ENCODE measurements at regions not wholly inside any gene's neighbourhood (a gene's known extent, or its start where the extent isn't known, plus 50 kb on each side); places are given as distances from the start of the nearest gene placed in this dataset.

DNA sequence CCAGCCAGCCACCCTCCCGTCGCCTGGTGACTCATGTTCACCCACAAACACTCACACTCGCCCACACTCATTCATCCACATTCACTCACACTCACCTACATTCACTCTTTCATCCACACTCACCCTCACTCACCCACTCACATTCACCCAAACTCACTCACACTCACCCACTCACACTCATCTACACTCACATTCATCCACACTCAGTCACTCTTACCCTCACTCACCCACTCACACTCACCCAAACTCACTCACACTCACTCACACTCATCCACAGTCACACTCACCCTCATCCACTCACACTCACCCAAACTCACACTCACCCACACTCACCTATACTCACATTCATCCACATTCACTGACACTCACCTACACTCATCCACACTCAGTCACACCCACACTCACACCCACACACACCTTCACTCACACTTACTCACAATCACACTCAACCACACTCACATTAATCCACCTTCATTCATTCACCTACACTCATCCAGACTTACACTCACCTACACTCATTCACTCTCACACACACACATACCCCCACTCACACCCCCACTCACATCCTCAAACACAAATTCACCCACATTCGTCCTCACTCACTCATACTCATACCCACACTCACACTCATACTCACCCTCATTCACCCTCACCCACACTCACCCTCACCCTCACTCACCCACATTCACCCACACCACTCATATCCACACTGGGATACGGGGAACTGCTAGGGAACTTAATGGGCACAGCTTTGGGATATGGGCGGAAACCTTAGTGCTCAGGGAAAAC is 2221.6 kb upstream of the AGA start:
- intact Hi-C loops (cut with micrococcal nuclease), result no loop called here
- H3K4me1 ChIP-seq (ENCODE audit: control insufficient read depth in 1 of 2, insufficient read depth in 2 of 2, low read length in 2 of 2), result no peaks in the 10 kb centered on the region
- H3K4me2 ChIP-seq (ENCODE audit: low read length), result no peak overlapping the region
- H3K9me3 ChIP-seq (ENCODE audit: control insufficient read depth in 1 of 2, insufficient read depth in 1 of 2, low read depth in 1 of 2, low read length in 2 of 2), result no peaks in the 10 kb centered on the region
- H4K20me1 ChIP-seq (ENCODE audit: insufficient read depth), result no peaks in the 10 kb centered on the region
- TF ChIP-seq EZH2phosphoT487 (IDR thresholded peaks at IDR 0.05; ENCODE audit: borderline replicate concordance), result no peak
- TF ChIP-seq ZFX (IDR thresholded peaks at IDR 0.05), result no peak
- TF ChIP-seq JUND (IDR thresholded peaks at IDR 0.05), result no peak
- TF ChIP-seq POLR2AphosphoS5 (IDR thresholded peaks at IDR 0.05; ENCODE audit: low read depth, low read length), result no peak
- TF ChIP-seq, protein P1, sequence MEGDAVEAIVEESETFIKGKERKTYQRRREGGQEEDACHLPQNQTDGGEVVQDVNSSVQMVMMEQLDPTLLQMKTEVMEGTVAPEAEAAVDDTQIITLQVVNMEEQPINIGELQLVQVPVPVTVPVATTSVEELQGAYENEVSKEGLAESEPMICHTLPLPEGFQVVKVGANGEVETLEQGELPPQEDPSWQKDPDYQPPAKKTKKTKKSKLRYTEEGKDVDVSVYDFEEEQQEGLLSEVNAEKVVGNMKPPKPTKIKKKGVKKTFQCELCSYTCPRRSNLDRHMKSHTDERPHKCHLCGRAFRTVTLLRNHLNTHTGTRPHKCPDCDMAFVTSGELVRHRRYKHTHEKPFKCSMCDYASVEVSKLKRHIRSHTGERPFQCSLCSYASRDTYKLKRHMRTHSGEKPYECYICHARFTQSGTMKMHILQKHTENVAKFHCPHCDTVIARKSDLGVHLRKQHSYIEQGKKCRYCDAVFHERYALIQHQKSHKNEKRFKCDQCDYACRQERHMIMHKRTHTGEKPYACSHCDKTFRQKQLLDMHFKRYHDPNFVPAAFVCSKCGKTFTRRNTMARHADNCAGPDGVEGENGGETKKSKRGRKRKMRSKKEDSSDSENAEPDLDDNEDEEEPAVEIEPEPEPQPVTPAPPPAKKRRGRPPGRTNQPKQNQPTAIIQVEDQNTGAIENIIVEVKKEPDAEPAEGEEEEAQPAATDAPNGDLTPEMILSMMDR (IDR thresholded peaks at IDR 0.05 in 2 of 3, conservative IDR thresholded peaks at IDR 0.05 in 1 of 3; ENCODE audit: borderline replicate concordance in 1 of 3, insufficient read depth in 1 of 3, low read depth in 2 of 3, low read length in 2 of 3), result no peak
- no peak for TF ChIP-seq ZNF274 (IDR thresholded peaks at IDR 0.05; ENCODE audit: low read depth, low read length)
- H3K27ac ChIP-seq (ENCODE audit: low read depth, low read length), result no peak overlapping the region
- ChIA-PET RAD21 (ENCODE audit: low non-redundant PET in 1 of 2, low total read pairs in 2 of 2, uncharacterized antibody in 2 of 2, unreplicated experiment in 2 of 2) (no interaction called here), CTCF (no interaction called here), POLR2A (no interaction called here)
- H3K9me2 ChIP-seq (ENCODE audit: insufficient read depth), result no peaks in the 10 kb centered on the region
- no peaks in the 10 kb centered on the region for H3K79me2 ChIP-seq (ENCODE audit: insufficient read depth, low read length)
- H3K27me3 ChIP-seq (ENCODE audit: insufficient read depth, low read length), result no peaks in the 10 kb centered on the region
- no TSS peak for BruUV-seq (replicated peaks)
- H2AFZ ChIP-seq (ENCODE audit: low read depth, low read length, poor library complexity, severe bottlenecking), result no peak overlapping the region
- no peak overlapping the region for H3K4me3 ChIP-seq (replicated peaks in 1 of 2; ENCODE audit: low read depth in 1 of 2, low read length in 2 of 2)
- H3K36me3 ChIP-seq (ENCODE audit: control insufficient read depth in 1 of 2, insufficient read depth in 2 of 2, low read length in 2 of 2), result no peaks in the 10 kb centered on the region
- ATAC-seq, result no peak
- DNase-seq (ENCODE audit: low read depth, low spot score), result no peak
- H3K9ac ChIP-seq (ENCODE audit: low read length), result no peak overlapping the region

DNA sequence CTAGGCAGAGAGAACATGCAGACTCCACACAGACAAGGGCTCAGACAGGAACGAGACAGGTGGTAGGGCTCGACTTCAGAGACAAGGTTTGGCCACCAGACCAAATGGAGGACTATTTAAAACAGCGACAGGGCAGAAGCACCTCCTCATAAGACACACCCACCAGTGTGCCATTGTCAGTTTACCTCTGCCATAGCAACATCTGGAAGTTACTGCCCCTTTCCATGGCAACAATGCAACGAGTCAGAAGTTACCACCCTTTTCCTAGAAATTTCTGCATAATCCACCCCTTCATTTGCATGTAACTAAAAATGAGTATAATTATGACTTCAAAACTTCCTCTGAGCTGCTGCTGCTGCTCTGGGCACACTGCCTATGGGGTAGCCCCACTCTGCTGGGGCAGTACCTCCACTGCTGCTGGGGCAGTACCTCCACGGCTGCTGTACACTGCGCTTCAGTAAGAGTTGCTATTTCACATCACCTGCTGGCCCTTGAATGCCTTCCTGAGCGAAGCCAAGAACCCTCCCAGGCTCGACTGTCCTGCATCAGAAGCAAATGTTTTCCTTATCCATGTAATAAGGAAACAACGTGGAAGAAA is 2222.3 kb upstream of the AGA start:
- ChIA-PET POLR2A (no interaction called here), CTCF (no interaction called here), RAD21 (ENCODE audit: low non-redundant PET in 1 of 2, low total read pairs in 2 of 2, uncharacterized antibody in 2 of 2, unreplicated experiment in 2 of 2) (no interaction called here)
- intact Hi-C loops (cut with micrococcal nuclease), result no loop called here
- no peak overlapping the region for H2AFZ ChIP-seq (ENCODE audit: low read depth, low read length, poor library complexity, severe bottlenecking)
- ATAC-seq (no peak), DNase-seq (ENCODE audit: low read depth, low spot score) (no peak)
- no peaks in the 10 kb centered on the region for H3K79me2 ChIP-seq (ENCODE audit: insufficient read depth, low read length)
- H3K9me3 ChIP-seq (ENCODE audit: control insufficient read depth in 1 of 2, insufficient read depth in 1 of 2, low read depth in 1 of 2, low read length in 2 of 2), result no peaks in the 10 kb centered on the region
- no peak overlapping the region for H3K9ac ChIP-seq (ENCODE audit: low read length)
- H3K36me3 ChIP-seq (ENCODE audit: control insufficient read depth in 1 of 2, insufficient read depth in 2 of 2, low read length in 2 of 2), result no peaks in the 10 kb centered on the region
- no peaks in the 10 kb centered on the region for H3K27me3 ChIP-seq (ENCODE audit: insufficient read depth, low read length)
- BruUV-seq (replicated peaks), result no TSS peak
- no peak overlapping the region for H3K4me3 ChIP-seq (replicated peaks in 1 of 2; ENCODE audit: low read depth in 1 of 2, low read length in 2 of 2)
- H3K4me1 ChIP-seq (ENCODE audit: control insufficient read depth in 1 of 2, insufficient read depth in 2 of 2, low read length in 2 of 2), result no peaks in the 10 kb centered on the region
- H3K4me2 ChIP-seq (ENCODE audit: low read length), result no peak overlapping the region
- H3K9me2 ChIP-seq (ENCODE audit: insufficient read depth), result no peaks in the 10 kb centered on the region
- no peaks in the 10 kb centered on the region for H4K20me1 ChIP-seq (ENCODE audit: insufficient read depth)
- no peak overlapping the region for H3K27ac ChIP-seq (ENCODE audit: low read depth, low read length)
- TF ChIP-seq EZH2phosphoT487 (IDR thresholded peaks at IDR 0.05; ENCODE audit: borderline replicate concordance) (no peak), ZFX (IDR thresholded peaks at IDR 0.05) (no peak), EGR1 (IDR thresholded peaks at IDR 0.05; ENCODE audit: low read depth) (no peak), POLR2AphosphoS5 (IDR thresholded peaks at IDR 0.05; ENCODE audit: low read depth, low read length) (no peak), JUND (IDR thresholded peaks at IDR 0.05) (no peak)
- TF ChIP-seq, protein P2, sequence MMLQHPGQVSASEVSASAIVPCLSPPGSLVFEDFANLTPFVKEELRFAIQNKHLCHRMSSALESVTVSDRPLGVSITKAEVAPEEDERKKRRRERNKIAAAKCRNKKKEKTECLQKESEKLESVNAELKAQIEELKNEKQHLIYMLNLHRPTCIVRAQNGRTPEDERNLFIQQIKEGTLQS (IDR thresholded peaks at IDR 0.05), result no peak
- TF ChIP-seq, protein P1 (IDR thresholded peaks at IDR 0.05 in 2 of 3, conservative IDR thresholded peaks at IDR 0.05 in 1 of 3; ENCODE audit: borderline replicate concordance in 1 of 3, insufficient read depth in 1 of 3, low read depth in 2 of 3, low read length in 2 of 3), result no peak
- TF ChIP-seq, protein P3, sequence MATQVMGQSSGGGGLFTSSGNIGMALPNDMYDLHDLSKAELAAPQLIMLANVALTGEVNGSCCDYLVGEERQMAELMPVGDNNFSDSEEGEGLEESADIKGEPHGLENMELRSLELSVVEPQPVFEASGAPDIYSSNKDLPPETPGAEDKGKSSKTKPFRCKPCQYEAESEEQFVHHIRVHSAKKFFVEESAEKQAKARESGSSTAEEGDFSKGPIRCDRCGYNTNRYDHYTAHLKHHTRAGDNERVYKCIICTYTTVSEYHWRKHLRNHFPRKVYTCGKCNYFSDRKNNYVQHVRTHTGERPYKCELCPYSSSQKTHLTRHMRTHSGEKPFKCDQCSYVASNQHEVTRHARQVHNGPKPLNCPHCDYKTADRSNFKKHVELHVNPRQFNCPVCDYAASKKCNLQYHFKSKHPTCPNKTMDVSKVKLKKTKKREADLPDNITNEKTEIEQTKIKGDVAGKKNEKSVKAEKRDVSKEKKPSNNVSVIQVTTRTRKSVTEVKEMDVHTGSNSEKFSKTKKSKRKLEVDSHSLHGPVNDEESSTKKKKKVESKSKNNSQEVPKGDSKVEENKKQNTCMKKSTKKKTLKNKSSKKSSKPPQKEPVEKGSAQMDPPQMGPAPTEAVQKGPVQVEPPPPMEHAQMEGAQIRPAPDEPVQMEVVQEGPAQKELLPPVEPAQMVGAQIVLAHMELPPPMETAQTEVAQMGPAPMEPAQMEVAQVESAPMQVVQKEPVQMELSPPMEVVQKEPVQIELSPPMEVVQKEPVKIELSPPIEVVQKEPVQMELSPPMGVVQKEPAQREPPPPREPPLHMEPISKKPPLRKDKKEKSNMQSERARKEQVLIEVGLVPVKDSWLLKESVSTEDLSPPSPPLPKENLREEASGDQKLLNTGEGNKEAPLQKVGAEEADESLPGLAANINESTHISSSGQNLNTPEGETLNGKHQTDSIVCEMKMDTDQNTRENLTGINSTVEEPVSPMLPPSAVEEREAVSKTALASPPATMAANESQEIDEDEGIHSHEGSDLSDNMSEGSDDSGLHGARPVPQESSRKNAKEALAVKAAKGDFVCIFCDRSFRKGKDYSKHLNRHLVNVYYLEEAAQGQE (IDR thresholded peaks at IDR 0.05; ENCODE audit: low read depth), result no peak

Measured in HCT116 (cell line).